H9 (cell line): ENCODE measurements at regions not wholly inside any gene's neighbourhood (a gene's known extent, or its start where the extent isn't known, plus 50 kb on each side); places are given as distances from the start of the nearest gene placed in this dataset.
"Not testable (repeated sequence)": the region's sequence is repeated elsewhere in the genome, so short reads cannot be mapped to it uniquely, and the experiment has no call there.

Experiments used
- DNase-seq: peaks from one replicate; pipeline ENCODE4 v3.0.0-alpha.2; 2017
- H2AFZ ChIP-seq: one replicate; pipeline ENCODE4 v1.6.1; 2013; ENCODE audit warnings: mild to moderate bottlenecking, low read length, control low read depth, moderate library complexity
- H2AK5ac ChIP-seq: 2 replicates; pipeline ENCODE4 v1.6.1; 2013; ENCODE audit warnings: low read length, control low read depth, mixed read lengths; ENCODE audit not compliant: insufficient read length
- H2BK120ac ChIP-seq: one replicate; pipeline ENCODE4 v1.6.1; 2013; ENCODE audit warnings: low read depth, mild to moderate bottlenecking, low read length, control low read depth, inconsistent platforms; ENCODE audit not compliant: poor library complexity, severe bottlenecking
- H2BK12ac ChIP-seq: 2 replicates; pipeline ENCODE4 v1.6.1; 2013; ENCODE audit warnings: low read length, control low read depth, mixed read lengths, low read depth; ENCODE audit not compliant: insufficient read length
- H2BK15ac ChIP-seq: 2 replicates; pipeline ENCODE4 v1.6.1; 2013; ENCODE audit warnings: low read depth, low read length, control low read depth
- H2BK20ac ChIP-seq: one replicate; pipeline ENCODE4 v1.6.1; 2013; ENCODE audit warnings: low read depth, mild to moderate bottlenecking, low read length, control low read depth, inconsistent platforms; ENCODE audit not compliant: poor library complexity, severe bottlenecking
- H2BK5ac ChIP-seq: 2 replicates; pipeline ENCODE4 v1.6.1; 2013; ENCODE audit warnings: low read length, control low read depth, mixed read lengths; ENCODE audit not compliant: insufficient read length
- H3K14ac ChIP-seq: 2 replicates; pipeline ENCODE4 v1.6.1; 2013; ENCODE audit warnings: low read length, control low read depth; ENCODE audit not compliant: insufficient read depth
- H3K18ac ChIP-seq: 2 replicates; pipeline ENCODE4 v1.6.1; 2013; ENCODE audit warnings: low read depth, mild to moderate bottlenecking, mixed read lengths, low read length, control low read depth; ENCODE audit not compliant: insufficient read length
- H3K23ac ChIP-seq: 2 replicates; pipeline ENCODE4 v1.6.1; 2013; ENCODE audit warnings: low read length, control low read depth, mixed read lengths, low read depth; ENCODE audit not compliant: insufficient read length
- H3K23me2 ChIP-seq: 2 replicates; pipeline ENCODE4 v1.6.1; 2013; ENCODE audit warnings: low read depth, mild to moderate bottlenecking, mixed read lengths, low read length, control low read depth; ENCODE audit not compliant: insufficient read length, poor library complexity, severe bottlenecking
- H3K27ac ChIP-seq: 2 replicates; pipeline ENCODE4 v1.5.1; 2013; ENCODE audit warnings: low read length, control low read depth, mixed read lengths, low read depth; ENCODE audit not compliant: insufficient read length
- H3K27me3 ChIP-seq: 2 replicates; pipeline ENCODE4 v1.6.1; 2013; ENCODE audit warnings: low read length, control low read depth, inconsistent platforms; ENCODE audit not compliant: insufficient read depth
- H3K4ac ChIP-seq: 2 replicates; pipeline ENCODE4 v1.6.1; 2013; ENCODE audit warnings: low read depth, mild to moderate bottlenecking, control low read depth, inconsistent platforms, low read length, moderate library complexity
- H3K4me1 ChIP-seq: 2 replicates; pipeline ENCODE4 v1.6.1; 2013; ENCODE audit warnings: low read length, control low read depth, inconsistent platforms; ENCODE audit not compliant: insufficient read depth
- H3K4me2 ChIP-seq: 2 replicates; pipeline ENCODE4 v1.6.1; 2013; ENCODE audit warnings: low read length, control low read depth, mixed read lengths; ENCODE audit not compliant: insufficient read length, insufficient read depth
- H3K56ac ChIP-seq: 2 replicates; pipeline ENCODE4 v1.6.1; 2013; ENCODE audit warnings: low read depth, mild to moderate bottlenecking, mixed read lengths, low read length, control low read depth; ENCODE audit not compliant: insufficient read length
- H3K79me1 ChIP-seq: 2 replicates; pipeline ENCODE4 v1.6.1; 2013; ENCODE audit warnings: low read depth, mild to moderate bottlenecking, moderate library complexity, low read length, control low read depth, inconsistent platforms; ENCODE audit not compliant: insufficient read depth, poor library complexity, severe bottlenecking
- H3K79me2 ChIP-seq: 2 replicates; pipeline ENCODE4 v1.6.1; 2013; ENCODE audit warnings: low read length, control low read depth, inconsistent platforms; ENCODE audit not compliant: insufficient read depth
- H3K9ac ChIP-seq: 2 replicates; pipeline ENCODE4 v1.6.1; 2013; ENCODE audit warnings: low read length, control low read depth, mixed read lengths; ENCODE audit not compliant: insufficient read length; ENCODE audit errors: extremely low read depth
- H3K9me3 ChIP-seq: one replicate; pipeline ENCODE4 v1.6.1; 2013; ENCODE audit warnings: low read depth, low read length, inconsistent platforms; ENCODE audit not compliant: control insufficient read depth
- H3T11ph ChIP-seq: one replicate; pipeline ENCODE4 v1.6.1; 2013; ENCODE audit warnings: mild to moderate bottlenecking, low read length, control low read depth, inconsistent platforms
- H4K20me1 ChIP-seq: one replicate; pipeline ENCODE4 v1.6.1; 2013; ENCODE audit not compliant: control insufficient read depth, insufficient read length, insufficient read depth
- H4K5ac ChIP-seq: 2 replicates; pipeline ENCODE4 v1.6.1; 2013; ENCODE audit warnings: low read depth, mild to moderate bottlenecking, mixed read lengths, low read length, control low read depth; ENCODE audit not compliant: insufficient read length
- H4K8ac ChIP-seq: replicated peaks from 2 replicates; pipeline ENCODE4 v1.6.1; 2013; ENCODE audit warnings: low read length, control low read depth, mixed read lengths, low read depth; ENCODE audit not compliant: insufficient read length
- H4K91ac ChIP-seq: 2 replicates; pipeline ENCODE4 v1.6.1; 2013; ENCODE audit warnings: low read depth, mild to moderate bottlenecking, moderate library complexity, mixed read lengths, low read length, control low read depth; ENCODE audit not compliant: insufficient read length
- H3K27ac Mint-ChIP-seq, 3 experiments: 2 replicates in 2 of 3; 3 replicates in 1 of 3; pipeline ENCODE4 v1.8.0; 2020 to 2021; ENCODE audit warnings: mixed read lengths in 3 of 3, mild to moderate bottlenecking in 1 of 3, moderate library complexity in 1 of 3
- H3K27me3 Mint-ChIP-seq: 2 replicates; pipeline ENCODE4 v1.8.0; 2021; ENCODE audit warnings: low read depth, mild to moderate bottlenecking, moderate library complexity, mixed read lengths
- H3K36me3 Mint-ChIP-seq, 3 experiments: 2 replicates in 2 of 3; 3 replicates in 1 of 3; pipeline ENCODE4 v1.8.0; 2020 to 2021; ENCODE audit warnings: low read depth in 3 of 3, mixed read lengths in 3 of 3; ENCODE audit not compliant: insufficient read depth in 1 of 3
- H3K4me1 Mint-ChIP-seq, 2 experiments: 2 replicates each; pipeline ENCODE4 v1.8.0; 2020; ENCODE audit warnings: mixed read lengths in 2 of 2
- H3K4me3 Mint-ChIP-seq, 2 experiments: 2 replicates in 1 of 2; 3 replicates in 1 of 2; pipeline ENCODE4 v1.8.0; 2020 to 2021; ENCODE audit warnings: mild to moderate bottlenecking in 2 of 2, mixed read lengths in 2 of 2, moderate library complexity in 1 of 2
- H3K9me3 Mint-ChIP-seq, 2 experiments: 2 replicates in 1 of 2; 3 replicates in 1 of 2; pipeline ENCODE4 v1.8.0; 2020; ENCODE audit warnings: mild to moderate bottlenecking in 2 of 2, mixed read lengths in 2 of 2, moderate library complexity in 1 of 2
- WGBS: extraction: QIAGEN DNeasy Blood & Tissue Kit; methylation state at CpG from one replicate; pipeline ENCODE4 v1.1.7; 2013; ENCODE audit warnings: missing lambda C conversion rate, low lambda C conversion rate, mixed read lengths; ENCODE audit not compliant: insufficient read length; ENCODE audit errors: extremely low coverage; 5-methylcytosine and 5-hydroxymethylcytosine counted together

GRCh38 chr9:64488544-64488943 is 796.5 kb downstream of the FOXD4L5 start:
- not testable (repeated sequence) for H3K56ac ChIP-seq, H3K23me2 ChIP-seq, H2AK5ac ChIP-seq, H3K36me3 Mint-ChIP-seq, H3K14ac ChIP-seq, H3K9ac ChIP-seq, H4K20me1 ChIP-seq, H3K79me2 ChIP-seq, H3K23ac ChIP-seq, H3K4me2 ChIP-seq, H3K9me3 ChIP-seq, H3K4me1 Mint-ChIP-seq, DNase-seq, H3K9me3 Mint-ChIP-seq, H3K27ac ChIP-seq, H3K79me1 ChIP-seq, H3K27ac Mint-ChIP-seq, H3K18ac ChIP-seq, H2BK15ac ChIP-seq, H3K4me3 Mint-ChIP-seq, H4K91ac ChIP-seq, H4K5ac ChIP-seq, H2BK120ac ChIP-seq, H3K4ac ChIP-seq, H2BK5ac ChIP-seq, H2AFZ ChIP-seq, H2BK12ac ChIP-seq, H2BK20ac ChIP-seq, H3T11ph ChIP-seq, H3K27me3 ChIP-seq, H3K4me1 ChIP-seq, H4K8ac ChIP-seq
- peaks cover 38% of the 10 kb centered on the region for H3K27me3 Mint-ChIP-seq
- WGBS, result no CpG with 5 or more reads among the region's 32 CpGs

- no CpG with 5 or more reads among the region's 15 CpGs for WGBS
- H3K27me3 ChIP-seq, H3K23ac ChIP-seq, H2BK120ac ChIP-seq, H3K9me3 ChIP-seq, H3K79me2 ChIP-seq, H2AFZ ChIP-seq, H2BK12ac ChIP-seq, H3K9ac ChIP-seq, H3K14ac ChIP-seq, H3K36me3 Mint-ChIP-seq, H2BK20ac ChIP-seq, DNase-seq, H3K4me2 ChIP-seq, H4K20me1 ChIP-seq, H3K27ac Mint-ChIP-seq, H3K4ac ChIP-seq, H4K5ac ChIP-seq, H3K4me3 Mint-ChIP-seq, H3K9me3 Mint-ChIP-seq, H3K56ac ChIP-seq, H4K91ac ChIP-seq, H3K27ac ChIP-seq, H3K4me1 Mint-ChIP-seq, H3K4me1 ChIP-seq, H2BK5ac ChIP-seq, H4K8ac ChIP-seq, H2BK15ac ChIP-seq, H2AK5ac ChIP-seq, H3K23me2 ChIP-seq, H3K18ac ChIP-seq, H3T11ph ChIP-seq, H3K79me1 ChIP-seq: not testable (repeated sequence)
- H3K27me3 Mint-ChIP-seq, result peaks cover 48% of the 10 kb centered on the region
These were observed 798.9 kb downstream of the FOXD4L5 start for GRCh38 chr9:64486067-64486466.
